Loucy (cell line): ENCODE measurements at regions not wholly inside any gene's neighbourhood (a gene's known extent, or its start where the extent isn't known, plus 50 kb on each side); places are given as distances from the start of the nearest gene placed in this dataset.

Experiments used
- H2AFZ ChIP-seq: fragments of 200-600 bp; sonication (generic); 2 replicates; pipeline ENCODE4 v1.6.0; 2016; ENCODE audit warnings: antibody characterized with exemption, mild to moderate bottlenecking, low read length, moderate library complexity
- H3F3A ChIP-seq: fragments of 200-600 bp; 2 replicates; pipeline ENCODE4 v1.6.0; 2016; ENCODE audit warnings: antibody characterized with exemption, low read depth, mild to moderate bottlenecking
- H3K27me3 ChIP-seq: fragments of 200-600 bp; sonication (generic); 2 replicates; pipeline ENCODE4 v1.6.1; 2014; ENCODE audit warnings: low read length, mild to moderate bottlenecking; ENCODE audit not compliant: insufficient read depth, poor library complexity, severe bottlenecking
- H3K36me3 ChIP-seq: fragments of 200-600 bp; sonication (generic); 2 replicates; pipeline ENCODE4 v1.6.1; 2016; ENCODE audit warnings: low read length; ENCODE audit not compliant: insufficient read depth
- H3K4me1 ChIP-seq: fragments of 200-600 bp; sonication (generic); 2 replicates; pipeline ENCODE4 v1.5.1; 2014; ENCODE audit warnings: low read length, mild to moderate bottlenecking; ENCODE audit not compliant: insufficient read depth, poor library complexity, severe bottlenecking
- H3K4me2 ChIP-seq: fragments of 200-600 bp; sonication (generic); 2 replicates; pipeline ENCODE4 v1.6.0; 2014; ENCODE audit warnings: antibody characterized with exemption, low read length, low read depth, mild to moderate bottlenecking; ENCODE audit not compliant: poor library complexity, severe bottlenecking
- H3K4me3 ChIP-seq: fragments of 200-600 bp; sonication (generic); 2 replicates; pipeline ENCODE4 v1.5.1; 2014; ENCODE audit warnings: low read length, mild to moderate bottlenecking, mixed read lengths; ENCODE audit not compliant: poor library complexity, severe bottlenecking
- H3K79me2 ChIP-seq: fragments of 200-600 bp; sonication (generic); 2 replicates; pipeline ENCODE4 v1.6.1; 2014; ENCODE audit warnings: low read length; ENCODE audit not compliant: insufficient read depth
- H3K9ac ChIP-seq: fragments of 200-600 bp; sonication (generic); 2 replicates; pipeline ENCODE4 v1.6.0; 2014; ENCODE audit warnings: mild to moderate bottlenecking, low read depth, low read length, moderate library complexity; ENCODE audit not compliant: poor library complexity, severe bottlenecking
- H3K9me2 ChIP-seq: fragments of 200-600 bp; sonication (generic); replicated peaks from 2 replicates; pipeline ENCODE4 v1.6.1; 2016; ENCODE audit warnings: low read depth, low read length, mixed read lengths
- H3K9me3 ChIP-seq: fragments of 200-600 bp; sonication (generic); 2 replicates; pipeline ENCODE4 v1.6.1; 2014; ENCODE audit warnings: mild to moderate bottlenecking, antibody characterized with exemption, low read length, low read depth; ENCODE audit not compliant: insufficient read depth
- H4K20me1 ChIP-seq: fragments of 200-600 bp; sonication (generic); 2 replicates; pipeline ENCODE4 v1.6.0; 2014; ENCODE audit warnings: antibody characterized with exemption, low read length, mild to moderate bottlenecking; ENCODE audit not compliant: insufficient read depth, poor library complexity, severe bottlenecking
- EZH2phosphoT487 ChIP-seq: fragments of 200-600 bp; IDR thresholded peaks from 2 replicates; pipeline ENCODE4 v1.6.1; 2018; ENCODE audit warnings: antibody characterized with exemption, mild to moderate bottlenecking, moderate library complexity, borderline replicate concordance
- TF ChIP-seq, protein P1 (sequence below): fragments of 200-600 bp; sonication (generic); conservative IDR thresholded peaks from 2 replicates; pipeline ENCODE4 v1.5.1; 2014; ENCODE audit warnings: mild to moderate bottlenecking, antibody characterized with exemption, low read length

- H3K4me2 ChIP-seq = no peak overlapping the region
- no peaks in the 10 kb centered on the region for H3F3A ChIP-seq
- H3K9ac ChIP-seq = no peak overlapping the region
- H3K36me3 ChIP-seq = no peaks in the 10 kb centered on the region
- no peak overlapping the region for H3K4me3 ChIP-seq
- H4K20me1 ChIP-seq = no peaks in the 10 kb centered on the region
- no peaks in the 10 kb centered on the region for H3K79me2 ChIP-seq
- no peaks in the 10 kb centered on the region for H3K4me1 ChIP-seq
- no peak overlapping the region for H2AFZ ChIP-seq
- no peaks in the 10 kb centered on the region for H3K9me2 ChIP-seq
- no peaks in the 10 kb centered on the region for H3K27me3 ChIP-seq
- TF ChIP-seq, protein P1, sequence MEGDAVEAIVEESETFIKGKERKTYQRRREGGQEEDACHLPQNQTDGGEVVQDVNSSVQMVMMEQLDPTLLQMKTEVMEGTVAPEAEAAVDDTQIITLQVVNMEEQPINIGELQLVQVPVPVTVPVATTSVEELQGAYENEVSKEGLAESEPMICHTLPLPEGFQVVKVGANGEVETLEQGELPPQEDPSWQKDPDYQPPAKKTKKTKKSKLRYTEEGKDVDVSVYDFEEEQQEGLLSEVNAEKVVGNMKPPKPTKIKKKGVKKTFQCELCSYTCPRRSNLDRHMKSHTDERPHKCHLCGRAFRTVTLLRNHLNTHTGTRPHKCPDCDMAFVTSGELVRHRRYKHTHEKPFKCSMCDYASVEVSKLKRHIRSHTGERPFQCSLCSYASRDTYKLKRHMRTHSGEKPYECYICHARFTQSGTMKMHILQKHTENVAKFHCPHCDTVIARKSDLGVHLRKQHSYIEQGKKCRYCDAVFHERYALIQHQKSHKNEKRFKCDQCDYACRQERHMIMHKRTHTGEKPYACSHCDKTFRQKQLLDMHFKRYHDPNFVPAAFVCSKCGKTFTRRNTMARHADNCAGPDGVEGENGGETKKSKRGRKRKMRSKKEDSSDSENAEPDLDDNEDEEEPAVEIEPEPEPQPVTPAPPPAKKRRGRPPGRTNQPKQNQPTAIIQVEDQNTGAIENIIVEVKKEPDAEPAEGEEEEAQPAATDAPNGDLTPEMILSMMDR = no peak
- no peak for TF ChIP-seq EZH2phosphoT487
- no peaks in the 10 kb centered on the region; the same call in 1 of the 2 replicates for H3K9me3 ChIP-seq
These were observed 286.2 kb downstream of the FOXL1 start for GRCh38 chr16:86864586-86864985.

- no peaks in the 10 kb centered on the region for H3K79me2 ChIP-seq
These were observed 287.7 kb downstream of the FOXL1 start for GRCh38 chr16:86865851-86866662.

DNA sequence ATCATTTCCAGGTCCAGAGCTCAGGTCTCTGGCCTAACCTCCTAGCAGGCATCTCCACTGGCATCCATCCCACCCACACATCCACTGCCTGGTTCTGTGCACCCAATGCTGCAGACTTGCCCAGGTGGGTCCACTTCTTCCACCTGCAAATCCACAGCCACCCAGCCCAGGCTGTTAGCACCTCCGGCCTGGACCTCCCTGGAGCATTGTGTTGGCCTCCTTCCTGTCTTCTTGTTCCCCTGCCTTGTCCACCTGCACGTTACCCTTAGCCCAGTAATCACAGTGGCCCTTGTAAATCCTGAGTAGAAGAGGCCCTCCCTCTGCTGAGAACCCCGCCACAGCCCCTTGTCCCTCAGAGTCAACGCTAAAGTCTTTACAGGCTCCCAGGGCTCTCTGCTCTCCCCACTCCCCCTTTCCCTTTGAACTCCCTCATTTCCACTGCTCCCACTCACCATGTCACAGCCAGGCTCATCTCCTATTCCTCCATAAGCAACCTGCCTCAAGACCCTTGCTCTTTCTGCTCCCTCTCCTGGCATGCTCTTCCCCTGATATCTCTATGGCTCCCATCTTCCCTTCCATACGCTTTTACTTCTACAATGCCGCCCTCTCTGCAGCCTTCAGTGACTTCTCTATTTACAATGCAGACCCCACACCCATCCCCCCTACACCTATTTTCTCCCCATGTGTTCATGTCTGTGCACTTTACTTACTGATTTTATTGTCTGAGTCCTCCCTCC is 288.8 kb downstream of the FOXL1 start:
- H3K4me1 ChIP-seq = no peaks in the 10 kb centered on the region
- no peak overlapping the region for H3K4me2 ChIP-seq
- H4K20me1 ChIP-seq = no peaks in the 10 kb centered on the region
- H3K79me2 ChIP-seq = no peaks in the 10 kb centered on the region
- H3K9ac ChIP-seq = no peak overlapping the region
- H3F3A ChIP-seq = no peaks in the 10 kb centered on the region
- TF ChIP-seq EZH2phosphoT487 = no peak
- TF ChIP-seq, protein P1 = no peak
- H3K9me3 ChIP-seq = no peaks in the 10 kb centered on the region
- no peak overlapping the region for H2AFZ ChIP-seq
- H3K4me3 ChIP-seq = no peak overlapping the region
- no peaks in the 10 kb centered on the region for H3K27me3 ChIP-seq
- H3K9me2 ChIP-seq = no peaks in the 10 kb centered on the region
- H3K36me3 ChIP-seq = no peaks in the 10 kb centered on the region

More at GRCh38 chr16:86865851-86866662, 287.7 kb downstream of the FOXL1 start:
- no peak overlapping the region for H2AFZ ChIP-seq
- no peaks in the 10 kb centered on the region for H3K27me3 ChIP-seq
- H3K9me3 ChIP-seq = no peaks in the 10 kb centered on the region; the same call in 1 of the 2 replicates
- no peak overlapping the region for H3K4me3 ChIP-seq
- no peak for TF ChIP-seq EZH2phosphoT487
- TF ChIP-seq, protein P1 = no peak
- no peak overlapping the region for H3K4me2 ChIP-seq
- no peaks in the 10 kb centered on the region for H3K4me1 ChIP-seq
- no peak overlapping the region for H3K9ac ChIP-seq
- no peaks in the 10 kb centered on the region for H4K20me1 ChIP-seq
- no peaks in the 10 kb centered on the region for H3F3A ChIP-seq
- H3K9me2 ChIP-seq = no peaks in the 10 kb centered on the region
- H3K36me3 ChIP-seq = no peaks in the 10 kb centered on the region
